ENCODE measurements at regions not wholly inside any gene's neighbourhood (a gene's known extent, or its start where the extent isn't known, plus 50 kb on each side); places are given as distances from the start of the nearest gene placed in this dataset.
"Not testable (repeated sequence)": the region's sequence is repeated elsewhere in the genome, so short reads cannot be mapped to it uniquely, and the experiment has no call there.

DNA sequence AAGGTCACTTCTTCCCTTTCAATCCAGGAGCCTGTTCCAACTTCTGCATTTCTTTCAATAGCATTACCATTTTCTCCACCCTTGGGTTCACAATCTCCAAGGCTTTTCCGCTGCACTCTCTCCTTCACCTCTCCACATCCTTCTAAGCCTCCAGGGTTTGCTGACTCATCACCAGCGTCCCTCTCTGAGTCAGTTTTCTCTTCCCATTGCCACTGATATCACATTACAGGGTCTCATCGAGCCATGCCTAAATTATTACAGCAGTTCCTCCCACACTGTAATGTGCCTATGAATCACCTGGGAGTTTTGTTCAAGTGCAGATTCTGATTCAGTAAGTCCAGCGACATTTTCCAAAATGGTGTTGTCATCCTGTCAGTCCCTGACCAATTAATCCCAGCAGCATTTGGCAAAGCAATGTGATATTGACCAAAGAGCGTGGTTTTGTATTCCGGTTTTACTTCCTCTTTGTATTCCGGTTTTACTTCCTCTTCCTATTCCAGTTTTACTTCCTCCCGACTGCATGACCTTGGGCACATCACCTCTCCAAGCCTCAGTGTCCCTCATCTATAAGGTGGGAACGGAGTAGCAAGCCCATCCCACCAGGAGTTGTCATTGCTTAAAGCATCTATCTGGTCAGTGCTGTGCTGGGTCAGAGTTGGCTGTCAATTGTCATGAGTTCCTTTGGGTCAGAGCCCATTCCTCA is 208.3 kb upstream of the NBPF12 start:
- not testable (repeated sequence) for DNase-seq (ENCODE audit: extremely low read depth in 1 of 2, low read depth in 1 of 2)

GRCh38 chr1:146715054-146715453 is 223.1 kb upstream of the NBPF12 start:
- DNase-seq (ENCODE audit: extremely low read depth in 1 of 2, low read depth in 1 of 2): not testable (repeated sequence)

DNA sequence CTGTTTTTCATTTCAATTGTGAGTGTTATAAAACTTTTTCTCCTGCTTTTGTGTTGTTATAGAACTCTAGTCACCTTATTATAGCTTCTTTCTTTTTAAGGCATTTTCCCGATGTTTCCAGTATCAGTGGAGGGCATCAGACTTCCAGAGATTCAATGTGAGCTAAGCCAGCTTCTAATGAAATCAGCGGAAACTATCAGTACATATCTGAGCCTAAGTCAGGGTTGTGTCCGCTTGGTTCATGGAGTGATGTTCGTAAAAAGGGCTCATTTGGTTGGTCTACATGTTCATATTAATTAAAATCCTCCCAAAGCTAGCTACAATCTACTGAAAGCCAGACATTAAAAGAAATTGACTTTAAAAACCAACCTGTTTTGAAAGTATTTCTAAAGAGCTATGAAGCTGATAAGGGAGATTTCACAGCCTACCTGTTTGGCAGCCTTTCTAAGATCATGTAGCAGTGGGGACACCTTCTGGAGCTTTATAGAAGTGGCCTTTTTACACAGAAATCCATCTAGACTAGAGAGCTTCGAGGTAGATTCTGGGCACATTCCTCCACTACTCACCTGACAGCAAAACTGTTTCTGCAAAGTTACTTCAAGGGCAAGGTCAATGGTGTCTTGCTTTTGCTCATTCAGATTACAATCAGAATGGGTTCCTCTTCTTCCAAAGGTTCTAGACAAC is 227.1 kb upstream of the NBPF12 start:
- not testable (repeated sequence) for DNase-seq (ENCODE audit: extremely low read depth in 1 of 2, low read depth in 1 of 2)

DNA sequence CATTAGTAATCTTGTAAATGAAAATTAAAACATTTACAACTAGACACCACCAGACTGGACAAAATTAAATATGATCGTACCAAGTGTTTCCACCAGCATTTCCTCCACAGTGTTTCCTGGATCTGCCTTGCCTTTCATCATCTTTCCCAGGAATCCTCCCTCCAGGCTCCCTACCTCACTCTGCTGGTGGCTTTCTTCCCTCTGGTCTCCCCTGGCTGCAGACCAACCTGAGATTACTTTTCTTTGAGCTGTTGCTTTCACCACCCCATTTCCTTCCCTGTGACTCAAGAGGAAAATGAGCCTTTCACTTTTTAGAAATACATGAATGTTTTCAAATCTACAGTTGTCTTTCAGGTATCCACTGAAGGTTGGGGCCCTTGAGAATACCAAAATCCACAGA is 228.8 kb upstream of the NBPF12 start:
- DNase-seq (ENCODE audit: extremely low read depth in 1 of 2, low read depth in 1 of 2): not testable (repeated sequence)

- DNase-seq (ENCODE audit: extremely low read depth in 1 of 2, low read depth in 1 of 2): not testable (repeated sequence)
Measured at GRCh38 chr1:146704162-146704724, 233.9 kb upstream of the NBPF12 start.

- DNase-seq (ENCODE audit: extremely low read depth in 1 of 2, low read depth in 1 of 2): not testable (repeated sequence)
Measured at GRCh38 chr1:146701320-146701719, 236.8 kb upstream of the NBPF12 start.

DNA sequence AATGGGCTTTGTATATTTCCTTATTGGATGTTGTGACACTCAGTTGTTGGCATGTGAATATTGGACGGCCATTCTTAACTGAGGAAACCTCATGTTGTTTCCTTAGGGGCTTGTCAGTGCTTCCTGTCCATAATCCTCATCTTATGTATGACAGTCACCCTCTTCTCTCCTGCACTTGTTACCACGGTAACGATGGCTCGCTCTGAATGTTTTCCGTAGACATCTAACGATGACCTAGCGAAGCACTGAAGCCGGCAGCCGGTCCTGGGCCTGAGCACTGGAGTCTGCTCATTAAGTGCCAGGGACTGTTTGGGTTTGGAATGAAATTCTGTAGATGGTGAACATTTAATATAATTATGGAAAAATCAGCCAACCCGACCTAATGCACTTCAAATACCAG is 242.7 kb upstream of the NBPF12 start:
- DNase-seq (ENCODE audit: extremely low read depth in 1 of 2, low read depth in 1 of 2): not testable (repeated sequence)

GRCh38 chr1:146691798-146692197 is 246.3 kb upstream of the NBPF12 start:
- not testable (repeated sequence) for DNase-seq (ENCODE audit: extremely low read depth in 1 of 2, low read depth in 1 of 2)

DNA sequence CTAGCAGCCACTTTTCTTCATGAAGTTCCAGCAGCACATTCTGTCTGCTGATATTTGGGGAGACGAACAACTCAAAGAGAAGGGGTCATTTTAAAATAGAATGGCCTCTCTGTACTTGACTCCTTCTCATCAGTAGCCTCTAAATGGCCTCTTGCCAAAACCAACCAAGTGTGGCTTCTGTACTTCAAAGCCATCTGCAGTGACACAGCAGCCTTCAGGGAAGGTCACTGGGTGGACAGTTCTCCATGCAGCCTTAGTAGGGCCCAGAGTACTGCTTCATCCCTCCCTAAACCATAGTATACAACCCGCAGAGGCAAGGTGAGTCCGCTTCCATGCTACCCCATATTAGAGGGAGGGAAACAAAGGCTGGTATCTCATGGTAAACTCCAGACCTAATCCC is 249.2 kb upstream of the NBPF12 start:
- DNase-seq (ENCODE audit: extremely low read depth in 1 of 2, low read depth in 1 of 2): not testable (repeated sequence)

GRCh38 chr1:146686777-146687366 is 251.3 kb upstream of the NBPF12 start:
- DNase-seq (ENCODE audit: extremely low read depth in 1 of 2, low read depth in 1 of 2): not testable (repeated sequence)

GRCh38 chr1:146683126-146683429 is 255.0 kb upstream of the NBPF12 start:
- not testable (repeated sequence) for DNase-seq (ENCODE audit: extremely low read depth in 1 of 2, low read depth in 1 of 2)

DNA sequence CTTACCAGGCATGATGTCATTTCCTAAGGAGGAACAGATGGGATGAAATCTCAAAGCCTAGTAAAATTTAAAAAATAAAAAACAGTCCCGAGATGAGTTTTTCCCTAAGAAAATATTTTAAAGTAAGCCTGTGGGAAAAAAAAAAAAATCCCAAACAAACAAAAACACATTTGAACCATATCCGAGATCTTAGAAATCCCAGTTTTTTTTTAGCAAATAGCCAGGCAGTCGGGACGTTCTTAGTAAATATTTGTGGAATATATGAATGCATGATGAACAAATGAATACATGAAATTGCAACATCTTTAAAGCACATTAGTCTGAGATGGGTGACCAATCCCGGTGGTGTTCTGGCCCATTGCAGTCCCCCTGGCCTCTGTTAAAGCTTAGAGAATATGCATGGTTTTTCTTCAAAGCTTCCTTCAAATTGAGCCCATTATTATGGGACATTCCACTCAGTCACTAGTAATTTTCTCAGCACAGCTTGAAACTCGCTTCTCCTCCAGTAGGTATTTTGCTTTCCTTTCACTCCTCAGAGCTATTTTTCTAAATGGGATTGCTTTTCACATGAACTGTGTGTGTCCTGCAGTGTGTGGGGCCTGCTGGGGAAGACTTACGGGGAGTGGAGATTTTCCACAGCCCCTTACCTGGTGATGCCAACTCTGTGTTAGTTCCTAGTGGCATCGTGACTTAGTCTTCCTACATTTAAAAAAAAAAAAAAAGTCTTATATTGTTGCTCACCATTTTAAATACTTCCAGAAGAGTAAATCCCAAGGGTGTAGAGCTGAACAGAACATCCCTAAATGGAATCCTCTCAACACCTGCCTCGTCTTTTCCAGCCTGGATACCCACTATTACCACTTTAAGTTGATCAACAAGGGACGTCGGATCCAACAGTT is 255.6 kb upstream of the NBPF12 start:
- not testable (repeated sequence) for DNase-seq (ENCODE audit: extremely low read depth in 1 of 2, low read depth in 1 of 2)

DNA sequence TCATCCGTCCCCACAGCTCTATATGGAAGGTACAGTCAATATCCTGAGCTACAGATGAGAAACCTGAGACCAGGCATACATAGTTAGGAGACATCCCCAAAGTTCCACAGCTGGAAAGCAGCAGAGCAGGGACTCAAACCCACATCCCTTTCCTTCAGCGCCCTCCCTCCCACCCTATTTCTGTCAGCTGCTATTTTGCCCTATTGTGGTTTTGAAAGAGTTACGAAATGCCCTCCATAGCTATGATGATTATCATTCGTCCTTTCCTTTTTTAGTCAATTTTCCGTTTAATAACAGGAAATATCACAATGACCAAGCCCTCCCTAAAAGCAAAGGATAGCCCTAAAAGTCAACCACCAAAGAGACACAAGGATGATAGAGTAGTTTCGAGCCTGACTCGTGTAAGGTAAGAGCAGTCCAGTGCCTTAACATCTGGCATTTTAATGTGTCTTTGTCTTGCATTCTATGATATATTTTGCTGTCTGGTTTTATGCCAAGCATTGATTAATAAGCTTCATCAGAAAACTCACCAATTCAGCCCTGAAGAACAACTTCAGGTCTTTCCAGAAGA is 264.3 kb upstream of the NBPF12 start:
- not testable (repeated sequence) for DNase-seq (ENCODE audit: extremely low read depth in 1 of 2, low read depth in 1 of 2)

DNA sequence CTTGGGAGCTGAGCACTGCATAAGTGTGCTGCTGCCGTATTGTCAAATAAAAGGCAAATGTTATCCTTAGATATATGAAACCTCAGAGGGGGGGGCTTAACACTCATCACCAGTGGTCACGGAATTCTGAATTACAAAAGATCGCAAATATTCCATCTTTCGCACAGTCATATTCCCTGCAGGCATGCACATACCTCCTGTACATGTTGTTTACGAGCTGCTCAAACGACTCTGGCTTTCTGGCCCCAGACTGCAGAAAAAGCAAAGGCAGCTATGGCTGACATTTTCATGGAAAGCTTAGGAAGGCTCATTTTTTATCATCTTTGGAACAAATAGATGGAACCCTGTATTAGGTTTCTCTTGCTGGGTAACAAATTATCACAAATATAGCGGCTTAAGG is 265.5 kb upstream of the NBPF12 start:
- not testable (repeated sequence) for DNase-seq (ENCODE audit: extremely low read depth in 1 of 2, low read depth in 1 of 2)

DNA sequence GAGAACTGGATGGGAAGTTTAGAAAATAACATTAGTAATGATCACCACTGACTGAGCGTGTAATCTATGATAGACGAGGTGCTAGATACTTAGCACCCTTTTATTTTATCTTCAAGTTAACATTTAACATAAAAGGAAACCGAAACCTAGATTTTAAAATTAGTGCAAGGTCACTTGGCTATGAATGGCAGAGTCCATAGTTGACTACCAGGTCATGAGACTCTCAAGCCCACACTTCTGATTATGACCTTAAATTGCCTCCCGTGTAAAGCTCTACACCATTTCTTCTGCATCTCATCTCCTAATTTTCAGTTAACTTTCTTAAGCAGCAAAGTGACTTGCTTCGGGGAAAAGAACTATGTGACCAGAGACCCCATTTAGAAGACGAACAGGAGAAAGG is 266.5 kb upstream of the NBPF12 start:
- DNase-seq (ENCODE audit: extremely low read depth in 1 of 2, low read depth in 1 of 2): not testable (repeated sequence)

DNA sequence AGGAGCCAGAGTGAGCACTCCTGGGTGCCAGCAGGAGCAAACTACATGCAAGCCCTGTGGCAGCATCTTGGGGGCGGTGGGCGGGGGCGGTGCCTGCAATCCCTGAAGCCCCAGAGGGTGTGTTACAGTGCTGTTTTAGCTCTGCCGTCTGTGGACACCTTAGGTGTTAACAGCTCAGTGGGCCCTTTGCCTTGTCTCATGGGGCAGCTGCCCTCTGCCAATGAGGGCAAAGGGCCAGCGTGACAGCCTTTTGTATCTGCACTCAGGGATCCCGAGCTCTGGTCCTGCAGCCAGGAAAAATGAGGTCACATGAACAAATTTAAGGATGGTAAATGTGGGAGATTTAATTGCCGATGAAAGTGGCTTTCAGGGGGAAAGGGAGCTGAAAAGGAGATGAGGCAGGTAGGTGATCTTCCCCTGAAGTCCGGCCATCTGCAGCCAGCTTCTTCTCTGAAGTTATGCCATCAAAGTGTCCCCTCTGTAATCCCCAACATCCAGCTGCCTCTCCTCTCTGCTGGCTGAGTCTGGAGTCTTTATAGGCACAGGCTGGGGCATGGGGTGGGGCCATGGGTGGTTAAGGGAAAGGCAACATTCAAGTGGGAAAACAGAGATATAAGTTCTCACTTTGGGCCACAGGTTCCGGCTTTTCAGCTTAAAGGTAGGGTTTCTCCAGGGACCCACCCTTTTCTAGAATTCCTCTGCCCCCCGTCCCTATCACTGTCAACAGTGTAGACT is 267.1 kb upstream of the NBPF12 start:
- not testable (repeated sequence) for DNase-seq (ENCODE audit: extremely low read depth in 1 of 2, low read depth in 1 of 2)

- not testable (repeated sequence) for DNase-seq (ENCODE audit: extremely low read depth in 1 of 2, low read depth in 1 of 2)
Measured at GRCh38 chr1:146666275-146666674, 271.8 kb upstream of the NBPF12 start.

DNA sequence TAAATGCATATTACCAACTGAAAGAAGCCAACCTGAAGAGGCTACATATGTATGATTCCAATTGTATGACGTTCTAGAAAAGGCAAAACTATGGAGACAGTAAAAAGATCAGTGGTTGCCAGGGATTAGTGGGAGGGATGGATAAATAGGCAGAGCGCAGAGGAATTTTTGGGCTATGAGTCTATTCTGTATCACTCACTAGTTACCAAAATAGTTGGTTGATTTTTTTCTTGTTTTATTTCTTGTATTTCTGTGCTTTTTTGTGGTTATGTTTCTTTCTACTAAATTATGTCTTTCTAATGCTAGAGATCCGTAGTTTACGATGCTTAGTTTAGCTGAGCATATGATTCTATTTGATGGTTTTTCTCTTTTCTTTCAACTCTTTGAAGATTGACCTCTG is 277.9 kb upstream of the NBPF12 start:
- DNase-seq (ENCODE audit: extremely low read depth in 1 of 2, low read depth in 1 of 2): not testable (repeated sequence)

- DNase-seq (ENCODE audit: extremely low read depth in 1 of 2, low read depth in 1 of 2): not testable (repeated sequence)
Measured at GRCh38 chr1:146656356-146657060, 281.6 kb upstream of the NBPF12 start.
